Caco-2 (cell line): ENCODE measurements at regions not wholly inside any gene's neighbourhood (a gene's known extent, or its start where the extent isn't known, plus 50 kb on each side); places are given as distances from the start of the nearest gene placed in this dataset.

Source experiments
- BruUV-seq: library from RNA; stranded (reverse); fragments of 400-500 nt; replicated peaks from 2 replicates; lab custom pipeline; 2021; lab: Mats Ljungman, UMichigan
- CTCF ChIA-PET: fragments of 300-600 bp; sonication (Branson Sonifier 250); formaldehyde crosslinking; loops from one replicate; lab custom pipeline; 2022; ENCODE audit warnings: antibody characterized with exemption; lab: Charles Lee
- POLR2A ChIA-PET: fragments of 300-600 bp; sonication (Branson Sonifier 250); formaldehyde crosslinking; loops from one replicate; lab custom pipeline; 2022; ENCODE audit warnings: antibody characterized with exemption; lab: Charles Lee
- DNase-seq, 2 experiments: peaks; one replicate each; pipeline versions ENCODE4 v3.0.0 to v3.0.0-alpha.2; 2020 to 2022
- H3K27me3 ChIP-seq: replicated peaks from 2 replicates; pipeline ENCODE4 v1.6.0; 2011; ENCODE audit warnings: low read length; ENCODE audit not compliant: control insufficient read depth, insufficient read depth
- H3K36me3 ChIP-seq: 2 replicates; pipeline ENCODE4 v1.5.1; 2011; ENCODE audit warnings: low read length; ENCODE audit not compliant: control insufficient read depth, insufficient read depth
- H3K4me1 ChIP-seq: fragments of 250-450 bp; sonication (Bioruptor Pico); 2 replicates; pipeline ENCODE4 v1.5.1; 2020; ENCODE audit warnings: mild to moderate bottlenecking
- H3K4me3 ChIP-seq: 2 replicates; pipeline ENCODE4 v1.5.1; 2011; ENCODE audit warnings: low read depth, mild to moderate bottlenecking, control low read depth, low read length
- H3K9me3 ChIP-seq: fragments of 250-450 bp; sonication (Bioruptor Pico); 2 replicates; pipeline ENCODE4 v1.5.1; 2020; ENCODE audit warnings: mild to moderate bottlenecking, moderate library complexity
- H3K27ac Mint-ChIP-seq: one replicate; pipeline ENCODE4 v1.8.0; 2022; ENCODE audit warnings: mixed read lengths; ENCODE audit not compliant: unreplicated experiment
- H3K27me3 Mint-ChIP-seq: one replicate; pipeline ENCODE4 v1.8.0; 2022; ENCODE audit warnings: mixed read lengths; ENCODE audit not compliant: insufficient read depth, unreplicated experiment
- H3K36me3 Mint-ChIP-seq: one replicate; pipeline ENCODE4 v1.8.0; 2022; ENCODE audit warnings: mild to moderate bottlenecking, mixed read lengths; ENCODE audit not compliant: insufficient read depth, unreplicated experiment
- H3K4me1 Mint-ChIP-seq: one replicate; pipeline ENCODE4 v1.8.0; 2022; ENCODE audit warnings: low read depth, mixed read lengths; ENCODE audit not compliant: unreplicated experiment
- H3K4me3 Mint-ChIP-seq: one replicate; pipeline ENCODE4 v1.8.0; 2022; ENCODE audit warnings: mild to moderate bottlenecking, moderate library complexity, mixed read lengths; ENCODE audit not compliant: unreplicated experiment
- H3K9me3 Mint-ChIP-seq: one replicate; pipeline ENCODE4 v1.8.0; 2022; ENCODE audit warnings: mixed read lengths; ENCODE audit not compliant: unreplicated experiment
- intact Hi-C: fragments of 100-400 bp; cut with micrococcal nuclease; formaldehyde crosslinking; loops from one replicate; pipeline ENCODE4 v1.10.0; 2022; ENCODE audit not compliant: unreplicated experiment
- TF ChIP-seq, protein P1 (sequence below), 2 experiments: fragments of 200-600 bp in 1 of 2; IDR thresholded peaks; 1 replicate in 1 of 2; 2 replicates in 1 of 2; pipeline versions ENCODE4 v1.5.1 to v1.8.0; 2011 to 2022; ENCODE audit warnings: antibody characterized with exemption in 1 of 2, control low read depth in 1 of 2, inconsistent platforms in 1 of 2, low read depth in 1 of 2, low read length in 1 of 2, mild to moderate bottlenecking in 1 of 2, moderate library complexity in 1 of 2; ENCODE audit not compliant: insufficient read depth in 1 of 2, severe bottlenecking in 1 of 2, unreplicated experiment in 1 of 2

DNA sequence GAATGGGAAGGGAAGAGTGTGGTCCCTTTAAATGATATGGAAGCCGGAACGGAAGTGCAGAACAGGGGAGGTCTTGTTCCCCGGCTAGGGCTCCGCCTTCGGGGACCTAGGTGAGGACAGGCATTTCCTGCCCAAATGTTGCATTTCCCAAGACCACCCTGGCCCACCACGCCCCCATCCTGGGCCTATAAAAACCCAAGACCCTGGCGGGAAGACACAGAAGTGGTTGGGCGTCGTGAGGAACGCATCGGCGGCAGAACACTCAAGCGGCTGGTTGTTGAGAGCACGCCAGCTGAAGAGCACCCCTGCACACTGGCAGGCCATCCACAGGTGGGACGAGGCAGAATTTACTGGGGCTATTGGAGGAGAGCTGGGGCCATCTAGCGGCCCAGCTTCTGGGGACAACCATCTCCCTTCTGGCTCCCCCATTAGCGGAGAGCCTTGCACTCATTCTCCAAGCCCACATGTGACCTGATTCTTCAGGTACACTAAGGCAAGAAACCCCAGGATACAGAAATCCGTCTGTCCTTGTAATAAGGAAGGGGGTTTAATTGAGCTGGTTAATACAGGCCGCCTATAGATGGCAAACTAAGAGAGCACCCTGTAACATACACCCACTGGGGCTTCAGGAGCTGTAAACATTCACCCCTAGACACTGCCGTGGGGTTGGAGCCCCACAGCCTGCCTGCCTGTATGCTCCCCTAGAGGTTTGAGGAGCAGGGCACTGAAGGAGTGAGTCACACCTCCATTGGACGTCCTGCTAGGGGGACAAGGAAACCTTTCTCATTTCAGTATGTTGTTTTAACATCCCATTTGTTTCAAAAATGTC is 1327.9 kb downstream of the BRINP3 start:
- TSS peak; percentile 51 for BruUV-seq
- H3K9me3 ChIP-seq: no peaks in the 10 kb centered on the region
- no peaks in the 10 kb centered on the region for H3K27me3 ChIP-seq
- CTCF ChIA-PET: interaction anchor here (1.3 kb wide), 1 partner anchor 367 kb away, joined by 18 read pairs; no protein-coding TSS in a partner anchor
- Mint-ChIP-seq H3K9me3 (no peaks in the 10 kb centered on the region), H3K27ac (peak overlapping the region; percentile 83), H3K36me3 (peaks cover 5% of the 10 kb centered on the region), H3K4me1 (no peaks in the 10 kb centered on the region), H3K4me3 (peak overlapping the region; percentile 84), H3K27me3 (peaks cover 2% of the 10 kb centered on the region)
- H3K4me3 ChIP-seq: peak overlapping the region; percentile 48
- peak; percentile 87 to 88 for DNase-seq
- POLR2A ChIA-PET: interaction anchor here (0.5 kb wide), 1 partner anchor 127 kb away, joined by 8 read pairs; no protein-coding TSS in a partner anchor
- H3K4me1 ChIP-seq: no peaks in the 10 kb centered on the region
- H3K36me3 ChIP-seq: no peaks in the 10 kb centered on the region
- TF ChIP-seq, protein P1, sequence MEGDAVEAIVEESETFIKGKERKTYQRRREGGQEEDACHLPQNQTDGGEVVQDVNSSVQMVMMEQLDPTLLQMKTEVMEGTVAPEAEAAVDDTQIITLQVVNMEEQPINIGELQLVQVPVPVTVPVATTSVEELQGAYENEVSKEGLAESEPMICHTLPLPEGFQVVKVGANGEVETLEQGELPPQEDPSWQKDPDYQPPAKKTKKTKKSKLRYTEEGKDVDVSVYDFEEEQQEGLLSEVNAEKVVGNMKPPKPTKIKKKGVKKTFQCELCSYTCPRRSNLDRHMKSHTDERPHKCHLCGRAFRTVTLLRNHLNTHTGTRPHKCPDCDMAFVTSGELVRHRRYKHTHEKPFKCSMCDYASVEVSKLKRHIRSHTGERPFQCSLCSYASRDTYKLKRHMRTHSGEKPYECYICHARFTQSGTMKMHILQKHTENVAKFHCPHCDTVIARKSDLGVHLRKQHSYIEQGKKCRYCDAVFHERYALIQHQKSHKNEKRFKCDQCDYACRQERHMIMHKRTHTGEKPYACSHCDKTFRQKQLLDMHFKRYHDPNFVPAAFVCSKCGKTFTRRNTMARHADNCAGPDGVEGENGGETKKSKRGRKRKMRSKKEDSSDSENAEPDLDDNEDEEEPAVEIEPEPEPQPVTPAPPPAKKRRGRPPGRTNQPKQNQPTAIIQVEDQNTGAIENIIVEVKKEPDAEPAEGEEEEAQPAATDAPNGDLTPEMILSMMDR (IDR thresholded peaks at IDR 0.05; ENCODE audit: insufficient read depth in 1 of 2, low read depth in 1 of 2, low read length in 1 of 2, severe bottlenecking in 1 of 2, unreplicated experiment in 1 of 2): peak; percentile 56 to 68
- intact Hi-C loops: loop anchor here (1.0 kb wide), 1 partner anchor 367 kb away; no protein-coding TSS in a partner anchor

DNA sequence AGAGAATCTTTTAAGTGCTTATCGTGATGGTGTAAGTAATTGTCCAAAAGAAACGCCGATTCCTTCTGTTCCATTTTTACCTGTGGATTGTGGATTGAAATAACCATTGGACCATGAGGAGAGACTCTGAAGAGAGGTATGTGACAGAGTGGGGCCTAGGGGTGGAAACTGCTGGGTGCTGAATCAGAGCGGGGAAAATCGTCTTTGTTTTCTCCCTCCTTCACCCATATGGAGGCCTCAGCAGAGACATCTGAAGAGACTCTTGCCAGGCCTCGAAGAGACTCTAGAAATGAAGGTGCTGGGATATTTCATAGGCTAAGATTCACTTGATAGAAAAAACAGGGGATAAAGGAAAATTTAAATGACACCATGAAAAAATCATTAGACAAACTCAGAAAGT is 1327.0 kb downstream of the BRINP3 start:
- H3K9me3 Mint-ChIP-seq: no peaks in the 10 kb centered on the region
- CTCF ChIA-PET: interaction anchor here (1.3 kb wide), 1 partner anchor 368 kb away, joined by 18 read pairs; no protein-coding TSS in a partner anchor
- Histone ChIP-seq H3K4me1 (no peaks in the 10 kb centered on the region), H3K27me3 (no peaks in the 10 kb centered on the region), H3K4me3 (peak overlapping the region; percentile 14), H3K36me3 (no peaks in the 10 kb centered on the region), H3K9me3 (no peaks in the 10 kb centered on the region)
- BruUV-seq: no TSS peak
- H3K27me3 Mint-ChIP-seq: peaks cover 2% of the 10 kb centered on the region
- POLR2A ChIA-PET: no interaction called here
- no peaks in the 10 kb centered on the region for H3K4me1 Mint-ChIP-seq
- no peak overlapping the region for H3K27ac Mint-ChIP-seq
- intact Hi-C loops: no loop called here
- TF ChIP-seq, protein P1 (IDR thresholded peaks at IDR 0.05; ENCODE audit: insufficient read depth in 1 of 2, low read depth in 1 of 2, low read length in 1 of 2, severe bottlenecking in 1 of 2, unreplicated experiment in 1 of 2): no peak
- H3K4me3 Mint-ChIP-seq: peak overlapping the region; percentile 34
- peaks cover 5% of the 10 kb centered on the region for H3K36me3 Mint-ChIP-seq
- DNase-seq: no peak

DNA sequence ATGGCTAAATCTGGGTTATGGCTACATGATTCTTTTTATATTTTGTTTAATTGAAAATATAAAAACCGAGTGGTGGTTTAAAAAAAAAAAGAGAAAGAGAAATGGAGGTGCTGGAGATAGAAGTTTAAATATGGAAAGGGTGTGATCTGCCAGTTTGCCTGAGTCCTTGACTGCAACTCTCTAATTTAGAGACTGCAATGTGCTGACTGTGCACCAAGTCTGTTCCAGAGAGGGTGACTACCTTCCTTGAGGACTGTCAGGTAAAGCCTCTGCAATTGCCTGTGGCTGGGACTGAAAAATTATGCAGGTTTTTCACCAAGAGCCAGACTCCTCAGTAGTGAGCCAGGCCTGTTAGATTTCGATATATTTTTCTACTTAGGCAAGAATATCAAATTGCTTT is 1326.3 kb downstream of the BRINP3 start:
- H3K4me1 Mint-ChIP-seq: no peaks in the 10 kb centered on the region
- Histone ChIP-seq H3K36me3 (no peaks in the 10 kb centered on the region), H3K9me3 (no peaks in the 10 kb centered on the region), H3K27me3 (no peaks in the 10 kb centered on the region), H3K4me3 (no peak overlapping the region), H3K4me1 (no peaks in the 10 kb centered on the region)
- H3K36me3 Mint-ChIP-seq: peaks cover 5% of the 10 kb centered on the region
- no peak overlapping the region for H3K4me3 Mint-ChIP-seq
- intact Hi-C loops: no loop called here
- TF ChIP-seq, protein P1 (IDR thresholded peaks at IDR 0.05; ENCODE audit: insufficient read depth in 1 of 2, low read depth in 1 of 2, low read length in 1 of 2, severe bottlenecking in 1 of 2, unreplicated experiment in 1 of 2): no peak
- no peak overlapping the region for H3K27ac Mint-ChIP-seq
- ChIA-PET POLR2A (no interaction called here), CTCF (no interaction called here)
- BruUV-seq: no TSS peak
- no peak for DNase-seq
- no peaks in the 10 kb centered on the region for H3K9me3 Mint-ChIP-seq
- H3K27me3 Mint-ChIP-seq: peaks cover under 1% of the 10 kb centered on the region
